Dendritic cell treated with granulocyte-macrophage colony-stimulating factor and Interleukin-4, amounts not matched to agents 40 ng/mL and 50 ng/mL, for 4 days (primary cell): ENCODE measurements at regions not wholly inside any gene's neighbourhood (a gene's known extent, or its start where the extent isn't known, plus 50 kb on each side); places are given as distances from the start of the nearest gene placed in this dataset.

ENCODE experiments used
- H3K27ac Mint-ChIP-seq: one replicate; pipeline ENCODE4 v1.8.0; 2022; ENCODE audit warnings: mild to moderate bottlenecking, mixed read lengths
- H3K27me3 Mint-ChIP-seq: one replicate; pipeline ENCODE4 v1.8.0; 2022; ENCODE audit warnings: mild to moderate bottlenecking, mixed read lengths
- H3K36me3 Mint-ChIP-seq: one replicate; pipeline ENCODE4 v1.8.0; 2022; ENCODE audit warnings: low read depth, mixed read lengths
- H3K4me1 Mint-ChIP-seq: one replicate; pipeline ENCODE4 v1.8.0; 2022; ENCODE audit warnings: low read depth, mixed read lengths
- H3K4me3 Mint-ChIP-seq: one replicate; pipeline ENCODE4 v1.8.0; 2022; ENCODE audit warnings: mild to moderate bottlenecking, moderate library complexity, mixed read lengths
- H3K9me3 Mint-ChIP-seq: one replicate; pipeline ENCODE4 v1.8.0; 2022; ENCODE audit warnings: mixed read lengths
- intact Hi-C: fragments of 100-400 bp; cut with micrococcal nuclease; formaldehyde crosslinking; loops from one replicate; pipeline ENCODE4 v1.15.0; 2022

- H3K27ac Mint-ChIP-seq, result no peak overlapping the region
- H3K4me1 Mint-ChIP-seq, result no peaks in the 10 kb centered on the region
- no peaks in the 10 kb centered on the region for H3K27me3 Mint-ChIP-seq
- no peaks in the 10 kb centered on the region for H3K36me3 Mint-ChIP-seq
- H3K4me3 Mint-ChIP-seq, result no peak overlapping the region
- intact Hi-C loops, result no loop called here
- no peaks in the 10 kb centered on the region for H3K9me3 Mint-ChIP-seq
Measured at GRCh38 chr22:48528221-48528915, 1299.3 kb downstream of the BRD1 start.

GRCh38 chr22:48523761-48524160 lies 1303.9 kb downstream of the BRD1 start:
- H3K9me3 Mint-ChIP-seq, result no peaks in the 10 kb centered on the region
- no peak overlapping the region for H3K27ac Mint-ChIP-seq
- intact Hi-C loops, result no loop called here
- H3K36me3 Mint-ChIP-seq, result no peaks in the 10 kb centered on the region
- no peak overlapping the region for H3K4me3 Mint-ChIP-seq
- H3K4me1 Mint-ChIP-seq, result no peaks in the 10 kb centered on the region
- H3K27me3 Mint-ChIP-seq, result no peaks in the 10 kb centered on the region

- Mint-ChIP-seq H3K4me3 (no peak overlapping the region), H3K9me3 (no peaks in the 10 kb centered on the region), H3K36me3 (no peaks in the 10 kb centered on the region), H3K4me1 (no peaks in the 10 kb centered on the region), H3K27ac (no peak overlapping the region), H3K27me3 (no peaks in the 10 kb centered on the region)
- intact Hi-C loops, result no loop called here
Measured at GRCh38 chr22:48523091-48523490, 1304.6 kb downstream of the BRD1 start.

GRCh38 chr22:48522271-48522670 lies 1305.4 kb downstream of the BRD1 start:
- Mint-ChIP-seq H3K27ac (no peak overlapping the region), H3K4me3 (no peak overlapping the region), H3K9me3 (no peaks in the 10 kb centered on the region), H3K4me1 (no peaks in the 10 kb centered on the region), H3K36me3 (no peaks in the 10 kb centered on the region), H3K27me3 (no peaks in the 10 kb centered on the region)
- intact Hi-C loops, result no loop called here

- H3K27me3 Mint-ChIP-seq, result no peaks in the 10 kb centered on the region
- H3K4me3 Mint-ChIP-seq, result no peak overlapping the region
- intact Hi-C loops, result no loop called here
- no peaks in the 10 kb centered on the region for H3K4me1 Mint-ChIP-seq
- no peaks in the 10 kb centered on the region for H3K9me3 Mint-ChIP-seq
- H3K27ac Mint-ChIP-seq, result no peak overlapping the region
- no peaks in the 10 kb centered on the region for H3K36me3 Mint-ChIP-seq
Measured at GRCh38 chr22:48520884-48521588, 1306.6 kb downstream of the BRD1 start.

- Mint-ChIP-seq H3K4me1 (no peaks in the 10 kb centered on the region), H3K36me3 (no peaks in the 10 kb centered on the region), H3K4me3 (no peak overlapping the region), H3K9me3 (no peaks in the 10 kb centered on the region), H3K27ac (no peak overlapping the region), H3K27me3 (no peaks in the 10 kb centered on the region)
- intact Hi-C loops, result no loop called here
Measured at GRCh38 chr22:48520207-48520606, 1307.5 kb downstream of the BRD1 start.

GRCh38 chr22:48517039-48518030 lies 1310.3 kb downstream of the BRD1 start:
- Mint-ChIP-seq H3K36me3 (no peaks in the 10 kb centered on the region), H3K4me3 (no peak overlapping the region), H3K27me3 (no peaks in the 10 kb centered on the region), H3K4me1 (no peaks in the 10 kb centered on the region), H3K9me3 (no peaks in the 10 kb centered on the region), H3K27ac (no peak overlapping the region)
- intact Hi-C loops, result no loop called here

GRCh38 chr22:48516571-48516970 lies 1311.1 kb downstream of the BRD1 start:
- Mint-ChIP-seq H3K27ac (no peak overlapping the region), H3K4me3 (no peak overlapping the region), H3K9me3 (no peaks in the 10 kb centered on the region), H3K36me3 (no peaks in the 10 kb centered on the region), H3K4me1 (no peaks in the 10 kb centered on the region), H3K27me3 (no peaks in the 10 kb centered on the region)
- intact Hi-C loops, result no loop called here

GRCh38 chr22:48515571-48516200 lies 1312.0 kb downstream of the BRD1 start:
- H3K9me3 Mint-ChIP-seq, result no peaks in the 10 kb centered on the region
- H3K4me1 Mint-ChIP-seq, result no peaks in the 10 kb centered on the region
- H3K4me3 Mint-ChIP-seq, result no peak overlapping the region
- intact Hi-C loops, result no loop called here
- H3K27ac Mint-ChIP-seq, result no peak overlapping the region
- no peaks in the 10 kb centered on the region for H3K27me3 Mint-ChIP-seq
- H3K36me3 Mint-ChIP-seq, result no peaks in the 10 kb centered on the region

GRCh38 chr22:48513929-48514328 lies 1313.7 kb downstream of the BRD1 start:
- Mint-ChIP-seq H3K36me3 (no peaks in the 10 kb centered on the region), H3K27me3 (no peaks in the 10 kb centered on the region), H3K27ac (no peak overlapping the region), H3K4me3 (no peak overlapping the region), H3K9me3 (no peaks in the 10 kb centered on the region), H3K4me1 (no peaks in the 10 kb centered on the region)
- intact Hi-C loops, result no loop called here

GRCh38 chr22:48513446-48513845 lies 1314.2 kb downstream of the BRD1 start:
- intact Hi-C loops, result no loop called here
- Mint-ChIP-seq H3K4me3 (no peak overlapping the region), H3K36me3 (no peaks in the 10 kb centered on the region)

GRCh38 chr22:48511781-48512327 lies 1315.8 kb downstream of the BRD1 start:
- Mint-ChIP-seq H3K9me3 (no peaks in the 10 kb centered on the region), H3K4me1 (no peaks in the 10 kb centered on the region), H3K27ac (no peak overlapping the region), H3K4me3 (no peak overlapping the region), H3K27me3 (no peaks in the 10 kb centered on the region), H3K36me3 (no peaks in the 10 kb centered on the region)
- intact Hi-C loops, result no loop called here

More at GRCh38 chr22:48513446-48513845, 1314.2 kb downstream of the BRD1 start:
- H3K4me1 Mint-ChIP-seq, result no peaks in the 10 kb centered on the region
- no peak overlapping the region for H3K27ac Mint-ChIP-seq
- H3K9me3 Mint-ChIP-seq, result no peaks in the 10 kb centered on the region
- no peaks in the 10 kb centered on the region for H3K27me3 Mint-ChIP-seq

GRCh38 chr22:48511211-48511610 lies 1316.5 kb downstream of the BRD1 start:
- Mint-ChIP-seq H3K4me3 (no peak overlapping the region), H3K4me1 (no peaks in the 10 kb centered on the region), H3K27me3 (no peaks in the 10 kb centered on the region), H3K36me3 (no peaks in the 10 kb centered on the region), H3K9me3 (no peaks in the 10 kb centered on the region), H3K27ac (no peak overlapping the region)
- intact Hi-C loops, result no loop called here
